GM12892 (cell line): ENCODE measurements at regions not wholly inside any gene's neighbourhood (a gene's known extent, or its start where the extent isn't known, plus 50 kb on each side); places are given as distances from the start of the nearest gene placed in this dataset.

ENCODE experiments used
- DNase-seq: peaks from one replicate; pipeline ENCODE4 v3.0.0; 2011; ENCODE audit not compliant: insufficient read length
- FAIRE-seq: peaks from 2 replicates; lab custom pipeline; 2011; peaks lifted over from hg19 to GRCh38; lab: Jason Lieb, UNC
- POLR2A ChIP-seq: IDR thresholded peaks from 2 replicates; pipeline ENCODE4 v1.6.1; 2011; ENCODE audit warnings: low read depth, low read length, control low read depth
- POLR2AphosphoS5 ChIP-seq: IDR thresholded peaks from 2 replicates; pipeline ENCODE4 v1.6.1; 2011; ENCODE audit warnings: low read depth, low read length, control low read depth
- TAF1 ChIP-seq: IDR thresholded peaks from 2 replicates; pipeline ENCODE4 v1.6.1; 2011; ENCODE audit warnings: low read depth, mild to moderate bottlenecking, control low read depth, low read length, borderline replicate concordance

GRCh38 chr12:107495604-107496003 lies 190.0 kb upstream of the PWP1 start:
- TF ChIP-seq POLR2A = no peak
- no peak for TF ChIP-seq POLR2AphosphoS5
- no peak for TF ChIP-seq TAF1
- FAIRE-seq (no peak), DNase-seq (no peak)

DNA sequence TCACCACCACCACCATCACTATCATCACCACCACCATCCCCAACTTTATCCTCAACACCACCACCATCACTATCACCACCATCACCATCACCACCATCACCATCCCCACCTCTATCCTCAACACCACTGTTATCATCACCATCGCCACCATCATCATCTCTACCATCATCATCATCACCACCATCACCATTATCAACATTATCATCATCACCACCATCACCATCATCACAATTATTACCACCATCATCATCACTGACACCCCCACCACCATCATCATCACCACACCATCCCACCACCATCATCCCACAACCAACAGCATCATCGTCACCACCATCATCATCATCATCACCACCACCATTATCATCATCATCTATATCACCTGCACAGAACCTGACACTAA lies 188.4 kb upstream of the PWP1 start:
- no peak for TF ChIP-seq TAF1
- no peak for TF ChIP-seq POLR2AphosphoS5
- no peak for TF ChIP-seq POLR2A
- FAIRE-seq = no peak
- DNase-seq = no peak

DNA sequence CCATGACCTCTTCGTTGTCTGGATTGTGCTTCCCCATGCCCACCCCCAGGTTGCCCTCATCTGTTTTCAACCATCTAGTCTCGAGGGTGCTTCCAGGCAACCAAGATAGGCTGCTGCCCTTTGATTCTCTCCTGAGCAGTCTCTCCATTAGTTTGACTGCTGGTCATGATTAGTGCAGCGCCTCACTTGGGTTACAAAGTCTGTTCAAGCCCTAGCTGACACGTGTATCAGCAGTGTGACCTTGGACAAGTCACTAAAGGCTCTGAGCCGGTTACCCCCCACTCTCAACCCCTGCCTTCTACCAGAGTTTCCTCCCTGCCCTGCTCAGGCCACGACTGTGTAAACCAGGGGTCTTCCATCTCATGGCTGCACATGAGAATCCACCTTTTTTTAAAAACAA lies 185.3 kb upstream of the PWP1 start:
- FAIRE-seq = no peak
- DNase-seq = no peak
- TF ChIP-seq POLR2AphosphoS5 = no peak
- no peak for TF ChIP-seq POLR2A
- no peak for TF ChIP-seq TAF1

GRCh38 chr12:107501681-107502080 lies 183.9 kb upstream of the PWP1 start:
- DNase-seq = no peak
- no peak for TF ChIP-seq POLR2AphosphoS5
- no peak for FAIRE-seq

DNA sequence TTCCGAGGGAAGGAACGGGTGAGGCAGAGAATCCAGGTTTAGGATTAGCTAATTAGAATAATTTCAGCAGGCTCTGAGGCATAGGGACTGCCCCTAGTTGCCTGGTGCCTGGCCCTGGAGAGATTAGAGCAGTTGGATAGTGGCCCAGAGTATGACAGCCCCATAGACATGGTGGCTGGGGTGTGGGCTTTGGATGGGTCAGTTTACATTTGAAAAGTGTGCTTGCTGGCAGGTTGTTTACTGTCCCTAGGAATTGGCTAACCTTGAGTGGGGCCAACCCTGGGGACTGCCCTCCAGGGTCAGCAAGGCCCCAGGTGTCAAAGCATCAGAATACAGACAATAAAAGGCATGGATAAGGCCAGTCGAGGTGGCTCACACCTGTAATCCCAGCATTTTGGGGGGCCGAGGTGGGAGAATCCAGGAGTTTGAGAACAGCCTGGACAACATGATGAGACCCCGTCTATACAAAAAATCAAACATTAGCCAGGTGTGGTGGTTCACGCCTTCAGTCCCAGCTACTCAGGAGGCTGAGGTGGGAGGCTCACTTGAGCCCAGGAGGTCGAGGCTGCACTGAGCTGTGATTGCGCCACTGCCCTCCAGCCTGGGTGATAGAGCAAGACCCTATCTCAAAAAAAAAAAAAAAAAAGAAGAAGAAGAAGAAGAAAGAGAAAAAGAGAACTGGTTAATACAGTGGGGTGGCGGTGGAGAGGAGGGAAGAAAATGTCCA lies 182.3 kb upstream of the PWP1 start:
- DNase-seq (no peak), FAIRE-seq (no peak)
- no peak for TF ChIP-seq POLR2AphosphoS5
- no peak for TF ChIP-seq POLR2A

- TF ChIP-seq POLR2A (no peak), TAF1 (no peak), POLR2AphosphoS5 (no peak)
- FAIRE-seq (no peak), DNase-seq (no peak)
Measured at GRCh38 chr12:107503887-107504885, 181.4 kb upstream of the PWP1 start.

- no peak for DNase-seq
- TF ChIP-seq POLR2A (no peak), POLR2AphosphoS5 (no peak), TAF1 (no peak)
- FAIRE-seq = no peak
Measured at GRCh38 chr12:107509421-107509820, 176.2 kb upstream of the PWP1 start.

GRCh38 chr12:107510211-107510610 lies 175.4 kb upstream of the PWP1 start:
- DNase-seq (no peak), FAIRE-seq (no peak)
- TF ChIP-seq POLR2A (no peak), TAF1 (no peak), POLR2AphosphoS5 (no peak)

- DNase-seq (no peak), FAIRE-seq (no peak)
- TF ChIP-seq POLR2A (no peak), TAF1 (no peak), POLR2AphosphoS5 (no peak)
Measured at GRCh38 chr12:107511292-107511691, 174.3 kb upstream of the PWP1 start.

GRCh38 chr12:107512391-107512790 lies 173.2 kb upstream of the PWP1 start:
- DNase-seq = no peak
- no peak for FAIRE-seq
- TF ChIP-seq POLR2A (no peak), TAF1 (no peak), POLR2AphosphoS5 (no peak)

GRCh38 chr12:107513184-107513583 lies 172.4 kb upstream of the PWP1 start:
- TF ChIP-seq TAF1 = no peak

DNA sequence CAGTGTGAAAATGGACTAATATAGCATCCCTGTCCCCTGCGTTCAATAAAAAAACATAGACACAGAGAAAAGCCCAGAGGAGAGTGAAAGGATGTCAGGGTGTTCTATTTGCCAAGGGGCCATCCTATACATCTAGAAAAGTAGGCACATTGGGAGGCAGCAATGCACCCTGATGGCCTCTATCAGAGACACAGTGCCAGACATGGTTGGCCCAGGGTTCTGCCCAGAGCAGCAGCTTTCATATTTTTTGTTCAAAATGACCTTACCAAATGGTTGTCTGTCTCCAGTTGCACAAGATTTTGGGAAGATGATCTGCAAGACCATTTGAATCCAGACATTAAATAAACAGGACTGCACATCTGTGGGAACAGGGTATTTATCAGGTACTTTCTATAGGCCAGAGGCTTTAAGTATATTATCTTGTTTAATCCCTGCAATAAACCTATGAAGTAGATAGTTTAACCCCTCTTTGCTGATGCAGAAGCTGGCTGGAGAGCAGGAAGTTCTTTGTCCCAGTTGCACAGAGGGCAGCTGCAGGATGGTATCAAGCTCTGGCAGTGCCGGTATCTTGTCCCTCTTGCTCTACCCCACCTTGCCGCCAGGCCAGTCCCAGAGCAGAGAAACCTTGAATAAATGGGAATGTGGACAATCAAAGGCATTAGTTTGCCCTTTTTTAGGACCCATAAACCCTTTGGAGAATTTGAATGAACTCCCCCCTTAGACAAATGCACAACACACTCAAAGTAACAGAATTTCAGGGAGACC lies 171.8 kb upstream of the PWP1 start:
- TF ChIP-seq POLR2A (no peak), POLR2AphosphoS5 (no peak), TAF1 (no peak)
- no peak for DNase-seq
- FAIRE-seq = no peak

More at GRCh38 chr12:107513184-107513583, 172.4 kb upstream of the PWP1 start:
- DNase-seq (no peak), FAIRE-seq (no peak)
